IPS DF 6.9 (cell line): ENCODE measurements at regions not wholly inside any gene's neighbourhood (a gene's known extent, or its start where the extent isn't known, plus 50 kb on each side); places are given as distances from the start of the nearest gene placed in this dataset.

Experiments used
- DNase-seq: peaks from one replicate; pipeline ENCODE4 v3.0.0-alpha.2; 2013; ENCODE audit warnings: low read depth, low spot score
- H3K27ac ChIP-seq: one replicate; pipeline ENCODE4 v1.5.1; 2013; ENCODE audit warnings: low read length, control low read depth
- H3K27me3 ChIP-seq: 2 replicates; pipeline ENCODE4 v1.6.1; 2013; ENCODE audit warnings: mild to moderate bottlenecking, low read length; ENCODE audit not compliant: control insufficient read depth, insufficient read depth
- H3K36me3 ChIP-seq: 2 replicates; pipeline ENCODE4 v1.6.1; 2013; ENCODE audit warnings: low read length; ENCODE audit not compliant: control insufficient read depth, insufficient read depth
- H3K4me1 ChIP-seq: 2 replicates; pipeline ENCODE4 v1.6.1; 2013; ENCODE audit warnings: low read length; ENCODE audit not compliant: control insufficient read depth, insufficient read depth
- H3K4me3 ChIP-seq: 2 replicates; pipeline ENCODE4 v1.5.1; 2013; ENCODE audit warnings: mild to moderate bottlenecking, low read length
- H3K9me3 ChIP-seq: 2 replicates; pipeline ENCODE4 v1.6.1; 2013; ENCODE audit warnings: low read length, inconsistent platforms; ENCODE audit not compliant: control insufficient read depth, insufficient read depth
- WGBS: extraction: QIAGEN DNeasy Blood & Tissue Kit; methylation state at CpG from one replicate; pipeline ENCODE4 v1.1.7; 2013; ENCODE audit warnings: mixed read lengths, missing lambda C conversion rate; ENCODE audit not compliant: insufficient read length, insufficient coverage; 5-methylcytosine and 5-hydroxymethylcytosine counted together

DNA sequence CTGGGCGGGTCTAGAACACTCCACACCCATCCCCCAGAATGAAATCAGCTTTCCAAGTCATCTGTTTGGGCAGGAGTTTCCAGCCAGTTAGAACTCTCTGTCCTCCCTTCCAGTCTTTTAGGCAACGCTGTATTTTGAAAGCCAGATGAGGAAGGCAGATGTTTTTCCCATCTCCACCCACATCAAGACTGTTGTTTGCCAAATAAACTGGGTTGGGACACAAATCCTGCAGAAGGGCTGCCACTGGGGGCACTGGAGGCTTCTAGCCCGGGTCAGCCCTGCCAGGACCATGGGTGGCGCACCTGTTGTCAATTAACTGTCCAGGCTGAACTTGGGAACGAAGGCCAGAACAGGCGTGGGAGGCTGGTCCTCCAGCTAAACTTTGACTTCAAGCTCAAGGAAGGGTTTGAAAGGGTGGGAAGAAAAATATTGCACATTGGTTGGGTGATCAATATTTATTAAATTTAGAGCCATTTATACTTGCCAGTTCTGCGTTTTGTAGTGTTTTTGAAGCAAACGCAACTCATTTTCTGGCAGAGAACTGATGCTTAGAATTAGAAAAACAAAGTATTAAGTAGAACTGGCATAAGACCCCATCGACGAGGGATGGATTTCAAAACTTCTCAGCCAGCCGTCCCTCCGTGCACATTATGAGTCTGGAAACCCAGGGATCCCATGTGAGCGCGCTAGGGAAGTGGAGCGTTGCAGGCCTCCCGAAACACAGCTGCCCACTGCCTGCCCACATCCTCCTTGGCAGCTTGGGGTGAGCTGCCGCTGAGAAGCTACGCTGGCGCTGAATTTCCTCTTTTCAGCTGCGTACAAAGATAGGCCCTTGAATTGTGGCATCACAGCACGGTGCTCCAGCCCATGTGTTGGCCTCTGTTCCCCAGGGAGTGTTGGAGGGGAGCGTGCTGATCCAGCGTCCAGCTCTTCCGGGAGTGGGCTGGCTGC lies 297.4 kb downstream of the QKI start:
- Histone ChIP-seq H3K27ac (no peak overlapping the region), H3K36me3 (no peaks in the 10 kb centered on the region), H3K4me1 (no peaks in the 10 kb centered on the region), H3K4me3 (no peak overlapping the region), H3K9me3 (no peaks in the 10 kb centered on the region), H3K27me3 (no peaks in the 10 kb centered on the region)
- no CpG with 5 or more reads among the region's 24 CpGs for WGBS
- DNase-seq: no peak

DNA sequence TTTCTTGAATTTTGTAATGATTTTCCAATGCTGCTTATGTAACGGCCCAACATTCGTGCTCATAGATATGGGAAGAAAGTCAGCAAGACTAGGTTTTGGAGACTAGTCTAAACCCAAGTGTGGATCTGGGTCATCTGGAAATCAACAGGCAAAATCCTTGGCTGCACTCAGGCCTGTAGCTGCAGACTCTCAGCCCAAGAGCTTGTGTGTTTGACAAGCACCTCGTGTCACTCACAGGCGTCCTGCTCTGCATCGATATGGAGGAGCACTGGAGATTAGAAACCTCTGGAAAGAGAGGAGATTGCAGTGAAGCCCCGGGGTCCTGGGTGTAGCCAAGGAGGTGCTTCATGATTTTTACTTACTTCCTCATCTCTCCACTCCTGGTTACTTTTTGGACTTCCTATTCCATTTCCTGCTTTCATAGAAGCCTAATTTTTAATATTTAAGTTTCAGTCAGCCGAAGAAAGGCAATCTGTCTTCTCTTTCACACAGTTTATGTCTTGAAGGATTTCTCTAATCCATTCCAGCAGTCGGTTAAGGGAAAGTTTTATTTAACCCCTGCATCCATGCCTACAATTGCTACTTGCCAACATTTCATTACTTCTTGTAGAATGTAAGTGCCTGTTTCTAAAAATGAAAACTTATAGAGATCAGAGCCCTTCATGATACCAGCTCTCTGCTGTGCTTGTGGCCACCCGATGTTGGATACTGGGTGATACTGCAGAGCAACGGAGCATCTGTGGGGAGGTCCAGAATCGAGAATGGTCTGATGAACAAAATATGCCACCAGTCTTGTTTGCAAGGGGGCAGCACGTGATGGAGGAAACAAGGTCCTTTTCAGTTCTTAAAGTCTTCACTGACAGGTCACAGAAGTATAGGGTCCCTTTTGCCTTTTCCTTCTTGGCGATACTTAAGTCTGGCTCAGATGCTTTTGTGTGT lies 296.3 kb downstream of the QKI start:
- Histone ChIP-seq H3K9me3 (no peaks in the 10 kb centered on the region), H3K27me3 (no peaks in the 10 kb centered on the region), H3K27ac (no peak overlapping the region), H3K36me3 (no peaks in the 10 kb centered on the region), H3K4me1 (no peaks in the 10 kb centered on the region), H3K4me3 (no peak overlapping the region)
- DNase-seq: no peak
- no CpG with 5 or more reads among the region's 13 CpGs for WGBS

DNA sequence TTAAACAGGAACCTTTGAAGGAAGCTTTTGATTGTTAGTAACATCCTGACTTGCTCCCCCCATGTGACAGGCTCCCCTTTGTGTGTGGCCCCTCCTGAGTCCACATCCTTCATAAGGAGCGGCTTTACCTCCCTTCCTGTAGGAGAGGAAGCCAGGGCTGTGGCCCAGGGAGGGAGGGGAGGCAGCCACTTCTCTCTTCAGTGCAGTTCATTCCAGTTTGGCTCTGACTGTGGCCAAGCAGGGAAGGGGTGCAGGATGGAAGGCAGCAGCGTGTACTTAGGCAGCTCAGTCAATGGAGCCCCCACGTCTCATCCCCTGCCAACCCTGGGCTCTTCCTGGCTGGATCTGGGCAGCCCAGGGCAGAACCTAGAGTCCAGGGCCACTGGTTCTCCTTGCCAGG lies 295.2 kb downstream of the QKI start:
- Histone ChIP-seq H3K9me3 (no peaks in the 10 kb centered on the region), H3K27me3 (no peaks in the 10 kb centered on the region), H3K27ac (no peak overlapping the region), H3K4me3 (no peak overlapping the region), H3K4me1 (no peaks in the 10 kb centered on the region), H3K36me3 (no peaks in the 10 kb centered on the region)
- no CpG with 5 or more reads among the region's 3 CpGs for WGBS
- DNase-seq: no peak

DNA sequence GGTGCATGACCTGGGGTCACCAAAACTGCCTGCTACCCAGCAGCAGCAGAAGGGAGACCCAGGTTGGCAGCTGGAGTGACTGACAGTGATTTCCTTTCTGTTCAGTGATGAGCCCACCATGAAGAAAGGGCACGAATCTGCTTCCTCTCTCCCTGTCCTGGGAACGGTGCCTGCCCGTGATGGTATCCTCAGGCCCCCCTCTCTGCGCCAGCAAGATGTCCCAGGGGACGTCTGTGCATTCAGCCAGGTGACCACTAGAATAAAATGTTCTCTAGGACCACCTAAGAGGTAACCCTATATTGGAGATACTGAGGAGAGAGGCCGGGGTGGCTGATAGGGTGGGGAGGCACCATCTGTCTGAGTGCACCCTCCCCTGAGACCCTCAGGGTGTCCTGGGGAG lies 294.7 kb downstream of the QKI start:
- Histone ChIP-seq H3K9me3 (no peaks in the 10 kb centered on the region), H3K27ac (no peak overlapping the region), H3K36me3 (no peaks in the 10 kb centered on the region), H3K4me1 (no peaks in the 10 kb centered on the region), H3K27me3 (no peaks in the 10 kb centered on the region), H3K4me3 (no peak overlapping the region)
- DNase-seq: no peak
- no CpG with 5 or more reads among the region's 6 CpGs for WGBS

DNA sequence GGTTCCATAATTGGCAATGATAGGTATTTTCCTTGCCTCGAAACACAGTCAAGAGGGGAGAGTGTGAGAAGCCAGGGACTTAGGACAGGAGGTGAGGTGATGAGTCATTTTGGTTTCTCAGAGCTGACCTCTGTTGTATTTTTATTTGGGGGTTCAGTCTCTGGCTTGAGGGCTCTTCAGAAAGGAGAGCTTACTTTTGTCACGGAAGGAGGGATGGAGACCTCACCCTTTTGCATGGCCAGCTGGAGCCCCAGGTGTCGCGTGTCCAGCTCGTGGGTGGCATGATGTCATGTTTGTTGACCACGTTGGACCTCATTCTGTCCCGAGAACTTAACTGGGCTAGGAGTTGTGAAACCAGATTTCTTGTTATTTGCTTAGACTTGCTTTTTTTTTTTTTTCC lies 293.9 kb downstream of the QKI start:
- Histone ChIP-seq H3K27me3 (no peaks in the 10 kb centered on the region), H3K27ac (no peak overlapping the region), H3K4me3 (no peak overlapping the region), H3K4me1 (no peaks in the 10 kb centered on the region), H3K9me3 (no peaks in the 10 kb centered on the region), H3K36me3 (no peaks in the 10 kb centered on the region)
- DNase-seq: no peak
- no CpG with 5 or more reads among the region's 7 CpGs for WGBS

DNA sequence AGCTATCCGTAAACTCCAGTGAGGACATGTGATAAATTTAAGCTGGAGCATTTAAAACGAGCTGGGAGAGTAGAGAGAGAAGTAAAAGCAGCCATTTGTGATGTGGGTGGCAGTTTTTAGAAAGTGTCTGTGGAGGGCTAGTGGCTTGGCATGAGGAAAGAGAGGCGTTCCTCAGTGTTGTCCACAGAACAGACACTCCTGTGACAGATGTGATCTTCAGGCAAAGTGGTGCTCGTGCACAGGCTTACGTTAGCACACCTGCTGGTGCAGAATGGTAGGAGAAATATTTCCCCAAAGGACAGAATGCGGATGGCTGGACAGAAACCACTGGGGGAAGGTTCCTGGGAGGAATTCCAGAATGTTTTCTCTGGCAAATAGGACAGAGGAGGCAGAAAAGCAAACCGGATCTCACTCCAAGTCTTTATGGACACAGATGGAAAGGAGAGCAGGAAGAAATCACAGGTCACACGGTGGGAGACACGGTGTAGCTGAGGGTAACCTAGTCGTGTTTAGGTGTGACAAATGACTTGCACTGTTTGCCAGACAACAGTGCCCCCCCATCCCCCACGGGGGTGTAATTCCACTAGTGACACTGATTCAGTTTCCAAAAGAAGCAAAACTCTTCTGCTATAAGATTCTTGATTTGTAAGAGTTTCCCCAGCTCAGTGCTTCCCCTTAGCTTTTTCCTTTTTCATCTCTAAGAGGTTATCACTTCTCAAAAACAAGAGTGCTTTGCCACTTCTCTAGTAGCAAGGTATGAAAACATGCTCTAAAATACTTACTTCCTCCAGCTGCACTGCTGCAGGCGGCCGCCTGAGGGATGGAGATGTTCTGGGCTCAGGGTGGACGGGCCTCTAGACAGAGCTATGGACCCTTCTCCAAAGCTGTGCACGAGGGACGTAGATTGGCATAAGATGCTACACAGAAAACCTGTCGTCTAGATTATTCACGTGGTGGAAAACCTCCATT lies 293.2 kb downstream of the QKI start:
- no CpG with 5 or more reads among the region's 18 CpGs for WGBS
- no peaks in the 10 kb centered on the region for H3K27me3 ChIP-seq
- H3K4me3 ChIP-seq: no peak overlapping the region
- no peaks in the 10 kb centered on the region for H3K4me1 ChIP-seq
- no peaks in the 10 kb centered on the region for H3K36me3 ChIP-seq
- no peak for DNase-seq
- no peaks in the 10 kb centered on the region for H3K9me3 ChIP-seq
- H3K27ac ChIP-seq: no peak overlapping the region

DNA sequence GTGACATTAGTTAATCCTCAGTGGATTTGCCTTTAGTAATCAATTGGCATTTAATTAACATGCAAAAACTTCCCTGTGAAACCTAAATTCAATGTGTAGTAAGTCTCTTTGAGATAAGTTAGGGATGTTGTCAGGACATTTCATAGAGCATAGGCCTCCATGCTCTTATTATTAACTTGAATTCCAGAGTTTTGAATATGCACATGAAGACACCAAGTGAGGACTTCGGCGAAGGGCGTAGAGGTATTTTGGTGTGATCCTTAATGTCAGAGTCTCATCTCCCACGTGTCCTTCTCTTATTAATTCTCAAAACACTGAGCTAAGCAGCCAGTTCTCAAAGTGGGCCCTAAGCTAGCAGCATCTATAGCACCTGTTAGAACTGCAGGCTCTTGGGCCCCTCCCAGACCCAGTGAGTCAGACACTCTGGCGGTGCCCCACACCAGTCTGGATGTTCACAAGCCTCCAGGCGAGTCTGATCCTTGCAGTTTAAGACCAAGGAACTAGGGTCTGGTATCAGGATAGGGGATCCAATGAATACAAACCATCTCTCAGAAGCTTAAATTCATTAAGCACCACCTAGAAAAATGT lies 292.1 kb downstream of the QKI start:
- Histone ChIP-seq H3K27me3 (no peaks in the 10 kb centered on the region), H3K9me3 (no peaks in the 10 kb centered on the region), H3K36me3 (no peaks in the 10 kb centered on the region), H3K27ac (no peak overlapping the region), H3K4me1 (no peaks in the 10 kb centered on the region), H3K4me3 (no peak overlapping the region)
- DNase-seq: no peak
- no CpG with 5 or more reads among the region's 6 CpGs for WGBS

DNA sequence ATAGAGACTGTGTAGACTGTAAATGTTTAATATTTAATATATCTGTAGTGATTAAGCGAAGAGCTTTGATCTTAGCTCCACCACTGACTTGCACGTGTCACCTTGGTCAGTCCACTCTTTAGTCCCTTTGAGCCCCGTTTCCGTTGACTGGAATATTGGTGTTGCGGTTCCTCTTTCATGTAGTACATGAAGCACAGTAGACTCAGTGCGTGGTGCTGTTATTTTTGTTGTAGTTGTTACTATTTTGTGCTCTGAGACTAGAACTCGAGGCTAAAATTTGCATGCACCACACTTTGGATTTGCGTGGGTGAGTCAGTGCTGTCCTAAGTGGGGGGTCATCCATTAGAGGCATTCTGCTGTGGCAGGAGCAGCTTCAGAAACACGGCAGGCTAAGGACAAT lies 291.4 kb downstream of the QKI start:
- no peaks in the 10 kb centered on the region for H3K36me3 ChIP-seq
- no peaks in the 10 kb centered on the region for H3K4me1 ChIP-seq

DNA sequence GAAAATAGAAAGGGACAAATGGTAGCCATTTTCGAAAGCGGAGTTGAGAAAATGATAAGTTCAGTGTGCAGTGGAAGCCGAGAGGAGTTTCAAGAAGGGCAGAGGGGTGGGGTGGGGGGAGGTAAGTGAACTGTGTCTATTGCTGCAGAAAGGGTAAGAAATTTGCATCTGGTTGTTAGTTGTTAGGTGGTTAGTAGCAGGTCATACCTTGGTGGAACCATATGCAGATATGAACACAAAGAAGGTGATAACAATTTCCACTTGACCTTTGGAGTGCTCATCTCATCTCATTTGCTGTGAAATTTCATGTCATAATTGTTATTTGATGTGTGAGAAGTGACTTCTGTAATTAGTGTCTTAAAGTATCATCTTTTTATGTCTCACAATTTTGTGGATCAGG lies 288.2 kb downstream of the QKI start:
- no peaks in the 10 kb centered on the region for H3K4me1 ChIP-seq
- no peaks in the 10 kb centered on the region for H3K36me3 ChIP-seq
- no peak for DNase-seq
- no peak overlapping the region for H3K27ac ChIP-seq
- H3K4me3 ChIP-seq: no peak overlapping the region
- no CpG with 5 or more reads among the region's 3 CpGs for WGBS
- H3K9me3 ChIP-seq: no peaks in the 10 kb centered on the region
- no peaks in the 10 kb centered on the region for H3K27me3 ChIP-seq

More for the DNA sequence above, 291.4 kb downstream of the QKI start:
- no peaks in the 10 kb centered on the region for H3K9me3 ChIP-seq
- no peak overlapping the region for H3K4me3 ChIP-seq
- no peak overlapping the region for H3K27ac ChIP-seq
- no peak for DNase-seq
- H3K27me3 ChIP-seq: no peaks in the 10 kb centered on the region
- WGBS: no CpG with 5 or more reads among the region's 9 CpGs
